ENCODE measurements at regions not wholly inside any gene's neighbourhood (a gene's known extent, or its start where the extent isn't known, plus 50 kb on each side); places are given as distances from the start of the nearest gene placed in this dataset.

- no peak overlapping the region for H3K4me3 ChIP-seq (ENCODE audit: severe bottlenecking)
- H3K9me3 ChIP-seq (ENCODE audit: severe bottlenecking), result no peaks in the 10 kb centered on the region
- H3K36me3 ChIP-seq (ENCODE audit: low read depth), result no peaks in the 10 kb centered on the region
- no peak overlapping the region for H3K27ac ChIP-seq (ENCODE audit: poor library complexity, severe bottlenecking)
- H3K27me3 ChIP-seq (ENCODE audit: insufficient read depth, poor library complexity, severe bottlenecking), result no peaks in the 10 kb centered on the region
- DNase-seq (ENCODE audit: low spot score) (no peak), ATAC-seq (ENCODE audit: low read depth) (no peak)
- TF ChIP-seq CTCF (IDR thresholded peaks at IDR 0.05; ENCODE audit: poor library complexity, severe bottlenecking), result no peak
- H3K4me1 ChIP-seq (ENCODE audit: insufficient read depth, poor library complexity, severe bottlenecking), result peaks cover 23% of the 10 kb centered on the region
These were observed 281.1 kb downstream of the MRPL39 start for GRCh38 chr21:25326181-25326580.

- H3K4me1 ChIP-seq (ENCODE audit: insufficient read depth, poor library complexity, severe bottlenecking), result peaks cover 17% of the 10 kb centered on the region
- H3K27me3 ChIP-seq (ENCODE audit: insufficient read depth, poor library complexity, severe bottlenecking), result no peaks in the 10 kb centered on the region
- no peak overlapping the region for H3K4me3 ChIP-seq (ENCODE audit: severe bottlenecking)
- no peaks in the 10 kb centered on the region for H3K9me3 ChIP-seq (ENCODE audit: severe bottlenecking)
- no peak for DNase-seq (ENCODE audit: low spot score)
- TF ChIP-seq CTCF (IDR thresholded peaks at IDR 0.05; ENCODE audit: poor library complexity, severe bottlenecking), result no peak
- H3K27ac ChIP-seq (ENCODE audit: poor library complexity, severe bottlenecking), result no peak overlapping the region
- no peaks in the 10 kb centered on the region for H3K36me3 ChIP-seq (ENCODE audit: low read depth)
- ATAC-seq (ENCODE audit: low read depth), result no peak
These were observed 282.6 kb downstream of the MRPL39 start for GRCh38 chr21:25324666-25325065.

DNA sequence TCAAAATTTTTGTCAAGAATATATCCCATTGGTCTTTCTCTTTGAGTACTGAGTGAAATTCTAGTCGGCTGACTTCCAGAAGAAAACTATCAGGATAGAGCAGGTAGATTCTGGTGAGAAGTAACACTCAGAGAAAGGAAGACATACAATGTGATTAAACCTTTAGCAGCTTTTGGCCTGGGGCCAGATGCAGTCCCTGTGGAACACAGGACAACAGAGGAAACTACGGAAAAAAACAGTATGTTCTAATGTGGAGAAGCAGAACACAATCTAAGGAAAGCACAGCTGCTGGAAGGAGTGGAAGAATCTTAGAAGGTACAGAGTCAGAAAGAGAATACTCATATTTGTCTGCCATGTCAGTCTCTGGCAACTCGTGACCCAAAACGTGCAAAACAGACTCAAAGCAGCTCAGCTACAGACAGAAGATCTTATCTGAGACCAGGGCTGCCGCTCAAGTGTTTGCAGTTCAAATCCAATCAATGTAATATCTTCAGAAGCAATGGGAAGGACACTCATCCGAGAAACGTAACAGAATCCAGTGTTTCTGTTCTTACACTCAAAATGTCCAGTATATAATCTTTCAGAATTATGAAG, 283.8 kb downstream of the MRPL39 start:
- ATAC-seq (ENCODE audit: low read depth) (no peak), DNase-seq (ENCODE audit: low spot score) (no peak)
- H3K27me3 ChIP-seq (ENCODE audit: insufficient read depth, poor library complexity, severe bottlenecking), result no peaks in the 10 kb centered on the region
- no peaks in the 10 kb centered on the region for H3K36me3 ChIP-seq (ENCODE audit: low read depth)
- H3K27ac ChIP-seq (ENCODE audit: poor library complexity, severe bottlenecking), result no peak overlapping the region
- H3K4me3 ChIP-seq (ENCODE audit: severe bottlenecking), result no peak overlapping the region
- H3K4me1 ChIP-seq (ENCODE audit: insufficient read depth, poor library complexity, severe bottlenecking), result peaks cover 5% of the 10 kb centered on the region
- no peak for TF ChIP-seq CTCF (IDR thresholded peaks at IDR 0.05; ENCODE audit: poor library complexity, severe bottlenecking)
- H3K9me3 ChIP-seq (ENCODE audit: severe bottlenecking), result no peaks in the 10 kb centered on the region

- peak; percentile 35 for TF ChIP-seq CTCF (IDR thresholded peaks at IDR 0.05; ENCODE audit: poor library complexity, severe bottlenecking)
- Histone ChIP-seq H3K4me3 (ENCODE audit: severe bottlenecking) (no peak overlapping the region), H3K9me3 (ENCODE audit: severe bottlenecking) (no peaks in the 10 kb centered on the region), H3K4me1 (ENCODE audit: insufficient read depth, poor library complexity, severe bottlenecking) (no peaks in the 10 kb centered on the region), H3K36me3 (ENCODE audit: low read depth) (no peaks in the 10 kb centered on the region), H3K27me3 (ENCODE audit: insufficient read depth, poor library complexity, severe bottlenecking) (no peaks in the 10 kb centered on the region), H3K27ac (ENCODE audit: poor library complexity, severe bottlenecking) (no peak overlapping the region)
- DNase-seq (ENCODE audit: low spot score) (no peak), ATAC-seq (ENCODE audit: low read depth) (no peak)
These were observed 293.0 kb downstream of the MRPL39 start for GRCh38 chr21:25314247-25314646.

DNA sequence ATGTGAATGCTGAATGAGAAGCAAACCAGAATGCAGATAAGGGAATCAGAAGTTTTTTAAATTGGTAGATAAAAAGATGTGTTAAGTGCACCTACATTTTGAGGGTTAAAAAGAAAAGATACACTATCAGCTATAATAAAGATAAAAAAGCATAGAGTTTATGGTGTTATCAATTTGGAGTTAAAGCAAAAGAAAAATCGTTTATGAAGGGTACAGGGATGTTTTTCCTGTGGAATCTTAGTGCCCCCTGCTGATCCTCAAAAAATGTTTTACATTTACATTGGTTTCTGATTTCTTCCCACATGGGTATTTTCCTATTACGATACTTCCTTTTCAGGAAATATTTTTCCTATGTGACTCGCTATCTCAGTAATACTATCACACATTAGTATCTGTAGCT, 293.5 kb downstream of the MRPL39 start:
- H3K4me3 ChIP-seq (ENCODE audit: severe bottlenecking), result no peak overlapping the region
- DNase-seq (ENCODE audit: low spot score), result no peak
- no peaks in the 10 kb centered on the region for H3K36me3 ChIP-seq (ENCODE audit: low read depth)
- no peaks in the 10 kb centered on the region for H3K9me3 ChIP-seq (ENCODE audit: severe bottlenecking)
- no peaks in the 10 kb centered on the region for H3K27me3 ChIP-seq (ENCODE audit: insufficient read depth, poor library complexity, severe bottlenecking)
- peak; percentile 68 for TF ChIP-seq CTCF (IDR thresholded peaks at IDR 0.05; ENCODE audit: poor library complexity, severe bottlenecking)
- H3K4me1 ChIP-seq (ENCODE audit: insufficient read depth, poor library complexity, severe bottlenecking), result no peaks in the 10 kb centered on the region
- ATAC-seq (ENCODE audit: low read depth), result no peak
- no peak overlapping the region for H3K27ac ChIP-seq (ENCODE audit: poor library complexity, severe bottlenecking)

All from RWPE2 (cell line).